Common myeloid progenitor, CD34-positive (primary cell): ENCODE measurements at regions not wholly inside any gene's neighbourhood (a gene's known extent, or its start where the extent isn't known, plus 50 kb on each side); places are given as distances from the start of the nearest gene placed in this dataset.

Experiments used
- CTCF ChIA-PET: fragments of 350-600 bp; sonication (Branson Sonifier 250); formaldehyde crosslinking; loops from one replicate; lab custom pipeline; 2021; ENCODE audit warnings: antibody characterized with exemption; lab: Charles Lee
- POLR2A ChIA-PET: fragments of 350-600 bp; sonication (Branson Sonifier 250); formaldehyde crosslinking; loops from one replicate; lab custom pipeline; 2021; ENCODE audit warnings: antibody characterized with exemption; lab: Charles Lee
- DNase-seq, 3 donors: peaks; one replicate each; pipeline versions ENCODE4 v3.0.0 to v3.0.0-alpha.2; 2013
- H3K27ac ChIP-seq, 2 experiments: 1 replicate in 1 of 2; 2 replicates in 1 of 2; pipeline ENCODE4 v1.7.0; 2013; ENCODE audit warnings: inconsistent platforms in 2 of 2, low read length in 2 of 2, mild to moderate bottlenecking in 2 of 2, low read depth in 1 of 2, moderate library complexity in 1 of 2; ENCODE audit not compliant: severe bottlenecking in 2 of 2, insufficient read depth in 1 of 2, poor library complexity in 1 of 2
- H3K27me3 ChIP-seq, 5 experiments: replicated peaks in 2 of 5; 1 replicate in 3 of 5; 2 replicates in 2 of 5; pipeline versions ENCODE4 v1.6.1 to v1.7.0; 2013; ENCODE audit warnings: low read length in 4 of 5, mild to moderate bottlenecking in 2 of 5, moderate library complexity in 2 of 5, inconsistent platforms in 1 of 5; ENCODE audit not compliant: insufficient read depth in 5 of 5, control insufficient read depth in 4 of 5
- H3K36me3 ChIP-seq, 4 experiments: 1 replicate in 2 of 4; 2 replicates in 2 of 4; pipeline versions ENCODE4 v1.6.1 to v1.7.0; 2013; ENCODE audit warnings: low read length in 3 of 4, control low read depth in 1 of 4, mild to moderate bottlenecking in 1 of 4; ENCODE audit not compliant: control insufficient read depth in 4 of 4, insufficient read depth in 4 of 4
- H3K4me1 ChIP-seq, 4 experiments: 1 replicate in 3 of 4; 2 replicates in 1 of 4; pipeline versions ENCODE4 v1.6.1 to v1.7.1; 2013; ENCODE audit warnings: low read length in 3 of 4, mild to moderate bottlenecking in 3 of 4, control low read depth in 1 of 4, inconsistent platforms in 1 of 4, moderate library complexity in 1 of 4; ENCODE audit not compliant: control insufficient read depth in 4 of 4, insufficient read depth in 4 of 4; ENCODE audit errors: control extremely low read depth in 1 of 4
- H3K4me3 ChIP-seq, 7 experiments: 1 replicate in 4 of 7; 2 replicates in 3 of 7; pipeline versions ENCODE4 v1.5.1 to v1.7.0; 2013; ENCODE audit warnings: mild to moderate bottlenecking in 7 of 7, low read length in 6 of 7, moderate library complexity in 6 of 7, inconsistent platforms in 2 of 7, low read depth in 2 of 7, control low read depth in 1 of 7; ENCODE audit not compliant: insufficient read depth in 4 of 7, control insufficient read depth in 1 of 7; ENCODE audit errors: extremely low read depth in 1 of 7
- H3K9me3 ChIP-seq, 5 experiments: 1 replicate in 4 of 5; 2 replicates in 1 of 5; pipeline versions ENCODE4 v1.6.1 to v1.7.1; 2013; ENCODE audit warnings: low read length in 4 of 5, mild to moderate bottlenecking in 2 of 5, inconsistent platforms in 1 of 5, low read depth in 1 of 5, moderate library complexity in 1 of 5; ENCODE audit not compliant: control insufficient read depth in 4 of 5, insufficient read depth in 2 of 5; ENCODE audit errors: control extremely low read depth in 1 of 5
- WGBS: methylation state at CpG from one replicate; pipeline ENCODE4 v1.1.5; 2013; ENCODE audit not compliant: insufficient coverage; 5-methylcytosine and 5-hydroxymethylcytosine counted together

DNA sequence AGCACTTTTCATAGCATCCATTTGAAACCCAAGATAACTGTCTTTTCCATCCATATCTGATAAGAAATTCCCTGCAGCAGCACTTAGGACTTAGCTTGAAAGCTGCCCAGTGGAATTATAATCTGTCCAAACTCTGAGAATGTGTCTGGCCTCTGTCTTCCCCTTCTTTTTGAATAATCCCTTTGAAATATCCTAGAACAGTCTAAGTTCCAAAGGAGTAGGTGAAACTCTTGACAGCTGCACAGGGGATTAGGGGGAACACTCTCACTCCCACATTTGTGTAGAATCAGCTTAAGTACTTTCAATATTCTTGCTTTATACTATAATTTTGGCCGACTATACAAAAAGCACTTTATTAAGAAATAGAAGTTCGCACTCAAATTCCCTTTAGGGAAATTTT, 157.7 kb downstream of the PAPSS1 start:
- Histone ChIP-seq H3K4me3 (no peak overlapping the region), H3K9me3 (peaks cover 0 to 6% (median 3%) of the 10 kb centered on the region in 5 experiments), H3K36me3 (no peaks in the 10 kb centered on the region), H3K4me1 (no peaks in the 10 kb centered on the region), H3K27ac (no peak overlapping the region), H3K27me3 (no peaks in the 10 kb centered on the region)
- DNase-seq, result no peak
- CTCF ChIA-PET, result interaction anchor here (1.7 kb wide), 1 partner anchor 9 kb away, joined by 4 read pairs; no protein-coding TSS in a partner anchor
- POLR2A ChIA-PET, result no interaction called here
- WGBS, result no CpG with 5 or more reads among the region's 2 CpGs

GRCh38 chr4:107561481-107561880, 158.6 kb downstream of the PAPSS1 start:
- Histone ChIP-seq H3K4me3 (no peak overlapping the region), H3K9me3 (peaks cover 0 to 6% (median 3%) of the 10 kb centered on the region in 5 experiments), H3K27me3 (no peaks in the 10 kb centered on the region), H3K4me1 (no peaks in the 10 kb centered on the region), H3K36me3 (no peaks in the 10 kb centered on the region), H3K27ac (no peak overlapping the region)
- no peak for DNase-seq
- ChIA-PET POLR2A (no interaction called here), CTCF (no interaction called here)
- WGBS, result 100% methylated on average over 1 of the region's 4 CpGs

- Histone ChIP-seq H3K4me3 (no peak overlapping the region), H3K27me3 (no peaks in the 10 kb centered on the region), H3K36me3 (no peaks in the 10 kb centered on the region), H3K4me1 (no peaks in the 10 kb centered on the region), H3K27ac (no peak overlapping the region), H3K9me3 (peaks cover 0 to 6% (median 3%) of the 10 kb centered on the region in 5 experiments)
- DNase-seq, result no peak
- ChIA-PET POLR2A (no interaction called here), CTCF (interaction anchor here (0.6 kb wide), 1 partner anchor 515 kb away, joined by 3 read pairs; no protein-coding TSS in a partner anchor)
These were observed 160.4 kb downstream of the PAPSS1 start for GRCh38 chr4:107559653-107560052.

DNA sequence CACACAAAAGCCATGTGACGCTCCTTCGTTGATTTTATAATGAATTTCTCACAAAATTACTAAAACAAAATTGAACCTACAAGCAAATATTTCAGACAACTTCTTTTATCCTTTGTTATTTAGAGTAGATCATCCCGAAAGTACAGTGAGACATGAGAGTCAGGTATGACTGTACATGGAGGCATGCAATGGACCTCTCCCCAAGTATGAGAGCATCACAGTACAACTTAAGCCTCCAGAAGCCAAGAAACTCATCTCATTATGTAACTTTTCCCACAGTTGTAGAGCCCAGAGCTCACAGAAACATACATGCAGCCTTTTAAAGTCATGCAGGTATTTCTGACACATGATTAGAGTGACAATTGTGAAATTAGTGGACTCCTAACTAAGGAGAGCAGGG, 167.7 kb downstream of the PAPSS1 start:
- ChIA-PET CTCF (no interaction called here), POLR2A (no interaction called here)
- H3K9me3 ChIP-seq, result no peaks in the 10 kb centered on the region
- no peak for DNase-seq
- H3K4me3 ChIP-seq, result no peak overlapping the region
- no peak overlapping the region for H3K27ac ChIP-seq
- no peaks in the 10 kb centered on the region for H3K36me3 ChIP-seq
- H3K27me3 ChIP-seq, result no peaks in the 10 kb centered on the region
- no peaks in the 10 kb centered on the region for H3K4me1 ChIP-seq
- no CpG with 5 or more reads among the region's 3 CpGs for WGBS

DNA sequence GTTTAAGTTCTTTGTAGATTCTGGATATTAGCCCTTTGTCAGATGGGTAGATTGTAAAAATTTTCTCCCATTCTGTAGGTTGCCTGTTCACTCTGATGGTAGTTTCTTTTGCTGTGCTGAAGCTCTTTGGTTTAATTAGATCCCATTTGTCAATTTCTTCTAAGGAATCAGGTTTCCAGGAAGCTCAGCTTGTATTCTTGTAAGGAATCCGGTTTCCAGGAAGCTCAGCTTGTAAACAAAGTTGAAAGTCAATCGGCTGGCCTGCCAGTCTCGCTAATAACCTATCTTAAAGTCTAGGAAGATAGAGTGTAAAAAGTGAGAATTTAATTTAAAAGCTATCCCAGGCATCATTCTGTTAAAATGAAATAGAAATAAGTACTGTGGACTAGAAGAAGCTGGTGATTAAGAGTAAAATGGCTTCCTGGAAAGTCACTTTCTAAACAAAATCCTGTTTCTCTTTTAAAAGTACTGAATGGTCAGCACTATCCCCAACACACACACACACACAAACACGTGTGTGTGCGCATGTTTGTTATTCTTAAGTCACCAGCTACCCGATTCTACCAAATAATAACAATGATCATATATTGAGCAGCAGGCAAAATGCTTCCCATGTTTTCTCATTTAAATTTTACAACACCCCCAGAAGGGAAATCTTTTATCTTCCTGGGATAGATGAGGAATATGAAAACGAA, 171.7 kb downstream of the PAPSS1 start:
- WGBS, result 58% methylated on average over 2 of the region's 7 CpGs
- no peaks in the 10 kb centered on the region for H3K4me1 ChIP-seq
- POLR2A ChIA-PET, result no interaction called here
- CTCF ChIA-PET, result no interaction called here
- H3K27ac ChIP-seq, result no peak overlapping the region
- no peaks in the 10 kb centered on the region for H3K27me3 ChIP-seq
- no peaks in the 10 kb centered on the region for H3K36me3 ChIP-seq
- no peak for DNase-seq
- no peaks in the 10 kb centered on the region for H3K9me3 ChIP-seq
- H3K4me3 ChIP-seq, result no peak overlapping the region

DNA sequence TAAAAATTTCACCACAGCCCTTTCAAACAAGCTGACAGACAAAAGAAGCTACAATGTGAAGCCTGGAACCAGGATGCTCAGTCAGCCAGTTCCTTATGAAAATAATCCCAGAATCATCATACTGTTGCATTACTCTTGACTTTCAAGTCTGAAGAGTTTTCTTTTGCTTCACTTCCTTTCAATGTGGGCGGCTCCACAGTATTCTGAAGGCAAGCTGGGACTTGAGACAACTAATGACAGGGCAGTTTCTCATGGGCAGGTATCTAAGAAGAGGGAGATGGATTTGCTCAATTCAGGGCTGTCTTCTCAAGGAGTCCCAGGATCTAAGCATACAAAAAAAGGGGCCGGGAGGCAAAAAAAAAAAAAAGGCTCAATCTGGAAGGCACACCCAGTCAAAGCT, 173.4 kb downstream of the PAPSS1 start:
- POLR2A ChIA-PET, result no interaction called here

DNA sequence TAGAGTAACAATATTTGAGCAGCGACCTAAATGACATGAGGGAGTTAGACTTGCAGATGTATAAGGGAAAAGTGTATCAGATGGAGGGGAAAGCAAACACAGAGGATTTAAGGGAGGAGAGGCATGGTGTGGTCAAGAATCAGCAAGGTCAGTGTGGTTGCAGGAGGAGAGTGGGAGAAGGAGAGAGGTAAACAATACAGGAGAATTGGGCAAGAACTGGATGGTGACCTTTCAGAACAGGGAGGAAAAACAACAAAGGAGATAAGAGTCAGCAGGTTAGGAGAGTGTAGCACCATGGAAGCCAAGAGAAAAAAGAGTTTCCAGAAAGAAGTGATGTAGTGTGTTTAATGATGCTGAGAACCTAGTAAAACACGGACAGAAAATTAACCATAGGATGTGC, 178.5 kb downstream of the PAPSS1 start:
- Histone ChIP-seq H3K4me3 (no peak overlapping the region), H3K4me1 (no peaks in the 10 kb centered on the region), H3K27me3 (peaks cover 0 to 1% (median 0%) of the 10 kb centered on the region in 5 experiments), H3K9me3 (no peaks in the 10 kb centered on the region), H3K36me3 (no peaks in the 10 kb centered on the region), H3K27ac (no peak overlapping the region)
- 95% methylated on average over 2 of the region's 2 CpGs for WGBS
- ChIA-PET POLR2A (no interaction called here), CTCF (no interaction called here)
- no peak for DNase-seq

More for the DNA sequence above, 173.4 kb downstream of the PAPSS1 start:
- Histone ChIP-seq H3K4me3 (no peak overlapping the region), H3K27me3 (no peaks in the 10 kb centered on the region), H3K4me1 (no peaks in the 10 kb centered on the region), H3K27ac (no peak overlapping the region), H3K36me3 (no peaks in the 10 kb centered on the region), H3K9me3 (no peaks in the 10 kb centered on the region)
- CTCF ChIA-PET, result no interaction called here
- WGBS, result 100% methylated on average over 1 of the region's 2 CpGs
- DNase-seq, result no peak
